Left ventricle myocardium superior (tissue), 1 donor: ENCODE measurements at regions not wholly inside any gene's neighbourhood (a gene's known extent, or its start where the extent isn't known, plus 50 kb on each side); places are given as distances from the start of the nearest gene placed in this dataset.
A peak's percentile ranks its signal among the peaks of the same experiment; 100 is the strongest.
"Not testable (repeated sequence)": the region's sequence is repeated elsewhere in the genome, so short reads cannot be mapped to it uniquely, and the experiment has no call there.

Experiments used
- ATAC-seq: fragments of 200-7000 bp; cut with Tn5 transposase; one replicate; pipeline ENCODE4 v1.9.1; 2020; ENCODE audit warnings: mild to moderate bottlenecking, moderate library complexity
- DNase-seq: peaks from one replicate; pipeline ENCODE4 v3.0.0-alpha.2; 2020
- intact Hi-C: fragments of 100-400 bp; cut with micrococcal nuclease; formaldehyde crosslinking; loops from one replicate; pipeline ENCODE4 v1.11.0; 2022
- donor health status: DM: no; HTN: yes; CAD: no; lungs with severe emphysema.

DNA sequence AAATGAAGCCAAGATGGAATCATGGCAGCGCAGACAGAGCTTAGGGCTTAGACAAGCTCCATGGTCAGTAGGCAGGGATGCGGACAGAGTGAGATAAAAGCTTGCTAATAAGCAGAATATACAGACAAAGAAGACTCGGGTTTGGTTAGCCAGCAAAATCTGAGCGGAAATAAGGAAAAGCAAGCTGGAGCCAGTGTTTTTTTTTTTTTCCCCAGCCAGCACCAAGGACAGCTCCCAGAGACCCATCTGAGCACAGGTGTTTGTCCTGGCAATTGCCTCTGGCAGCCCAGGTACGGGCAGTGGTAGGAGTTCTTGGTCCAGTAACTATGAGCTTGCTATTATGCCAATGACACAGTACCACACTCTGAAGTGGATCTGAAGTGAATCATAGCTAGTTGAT, 187.6 kb downstream of the ADCYAP1 start:
- no peak for ATAC-seq
- DNase-seq: no peak
- intact Hi-C loops: no loop called here

DNA sequence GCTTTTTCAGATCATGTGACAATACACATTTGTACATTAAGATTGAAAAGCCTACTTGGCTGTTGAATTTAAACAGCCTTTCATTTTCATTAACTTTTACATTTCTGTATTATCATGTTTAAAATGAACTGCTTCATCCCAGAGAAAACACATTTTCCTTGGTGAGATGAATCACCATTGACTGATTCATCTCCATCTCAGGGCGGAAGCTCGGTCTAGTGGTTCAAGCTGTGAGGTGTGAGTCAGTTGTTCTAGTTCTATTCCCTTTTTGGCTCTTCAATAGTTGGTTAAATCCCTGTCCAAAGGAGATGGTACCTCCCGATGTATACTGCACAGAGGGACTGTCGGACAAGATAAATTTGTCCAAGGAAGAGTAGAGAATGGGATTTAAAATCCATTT, 189.7 kb downstream of the ADCYAP1 start:
- intact Hi-C loops: no loop called here
- ATAC-seq (no peak), DNase-seq (no peak)

DNA sequence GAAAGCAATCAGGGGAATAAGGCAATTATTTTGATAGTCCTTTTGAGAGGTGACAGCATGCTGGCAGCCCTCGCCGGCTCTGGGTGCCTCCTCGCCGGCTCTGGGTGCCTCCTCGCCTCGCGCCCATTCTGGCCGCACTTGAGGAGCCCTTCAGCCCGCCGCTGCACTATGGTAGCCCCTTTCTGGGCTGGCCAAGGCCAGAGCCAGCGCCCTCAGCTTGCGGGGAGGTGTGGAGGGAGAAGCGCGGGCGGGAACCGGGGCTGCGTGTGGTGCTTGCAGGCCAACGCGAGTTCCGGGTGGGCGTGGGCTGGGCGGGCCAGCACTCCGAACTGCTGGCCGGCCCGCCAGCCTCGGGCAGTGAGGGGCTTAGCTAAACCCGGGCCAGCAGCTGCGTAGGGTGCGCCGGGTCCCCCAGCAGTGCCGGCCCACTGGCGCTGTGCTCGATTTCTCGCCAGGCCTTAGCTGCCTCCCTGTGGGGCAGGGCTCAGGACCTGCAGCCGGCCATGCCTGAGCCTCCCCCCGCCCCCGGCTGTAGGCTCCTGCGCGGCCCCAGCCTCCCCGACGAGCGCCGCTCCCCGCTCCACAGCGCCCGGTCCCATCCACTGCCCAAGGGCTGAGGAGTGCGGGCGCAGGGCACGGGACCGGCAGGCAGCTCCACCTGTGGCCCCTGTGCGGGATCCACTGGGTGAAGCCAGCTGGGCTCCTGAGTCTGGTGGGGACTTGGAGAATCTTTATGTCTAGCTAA, 193.5 kb downstream of the ADCYAP1 start:
- ATAC-seq, DNase-seq, intact Hi-C loops: not testable (repeated sequence)

DNA sequence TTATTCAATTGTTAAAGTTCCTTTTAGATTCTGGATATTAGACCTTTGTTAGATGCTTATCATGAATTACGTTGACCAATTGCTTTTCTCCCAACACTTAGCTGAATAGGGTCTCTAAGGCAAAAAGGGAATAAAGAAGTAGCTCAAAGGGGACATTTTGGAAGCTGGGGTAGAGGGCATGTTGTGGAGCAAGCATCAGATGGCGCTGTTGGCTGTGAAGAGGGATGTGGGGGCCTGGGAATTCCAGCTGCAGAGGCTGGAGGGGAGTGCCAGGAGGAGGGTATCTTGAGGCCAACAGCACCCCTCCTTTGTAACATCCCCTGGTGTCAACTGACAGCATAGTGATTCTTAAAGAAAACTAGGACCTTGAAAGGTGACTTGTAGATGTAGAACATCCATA, 198.2 kb downstream of the ADCYAP1 start:
- intact Hi-C loops: no loop called here
- DNase-seq (no peak), ATAC-seq (no peak)

DNA sequence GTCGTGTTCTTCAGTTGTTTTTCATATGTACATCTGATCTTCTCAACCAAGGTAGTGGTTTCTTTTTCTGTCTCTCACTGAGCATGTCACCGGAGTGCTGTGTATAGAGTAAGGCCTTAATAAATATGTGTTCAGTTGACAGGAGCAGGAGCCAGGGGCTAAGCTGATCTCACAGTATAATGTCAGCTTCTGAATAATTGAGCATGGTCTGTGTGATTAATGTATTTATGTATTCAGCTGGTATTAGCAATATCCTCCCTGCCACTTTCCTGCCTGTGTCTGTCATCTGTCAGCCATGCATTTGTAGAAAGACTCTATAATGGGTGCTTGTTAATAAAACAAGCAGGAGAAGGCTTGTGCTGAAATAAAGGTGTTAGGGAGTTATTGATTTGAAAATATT, 198.9 kb downstream of the ADCYAP1 start:
- ATAC-seq: no peak

DNA sequence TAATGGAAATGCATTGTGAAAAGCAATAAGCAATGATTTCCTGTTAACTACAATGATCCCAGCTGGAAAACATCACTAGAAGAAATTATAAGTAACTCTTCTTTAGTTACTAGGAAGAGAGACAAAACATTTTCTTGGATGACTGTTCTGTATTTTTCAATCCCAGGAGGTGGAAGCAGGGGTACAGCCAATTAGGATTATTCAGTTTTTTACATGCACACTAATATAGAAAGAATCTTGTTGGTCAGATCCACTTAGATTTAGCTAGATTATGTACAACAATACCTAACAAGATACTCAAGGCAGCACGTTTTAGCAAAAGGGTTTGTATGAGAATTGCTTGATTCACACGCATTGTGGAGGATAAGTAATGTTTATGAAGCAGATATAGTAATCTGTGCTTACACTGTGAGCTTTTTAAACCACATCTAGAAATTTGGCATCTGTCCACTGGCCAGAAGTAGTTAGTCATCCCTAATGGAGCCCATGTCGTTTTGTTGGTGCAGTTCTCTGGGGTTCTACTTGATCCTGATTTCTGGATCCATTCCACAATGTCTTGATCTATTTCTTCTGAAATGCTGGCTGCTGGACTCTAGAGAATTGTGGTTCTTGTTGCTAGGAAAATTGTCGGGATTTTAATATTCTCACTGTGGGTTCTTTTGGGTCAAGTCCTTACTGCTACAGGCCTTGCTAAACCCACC, 199.7 kb downstream of the ADCYAP1 start:
- DNase-seq (no peak), ATAC-seq (peak; percentile 68)
- intact Hi-C loops: no loop called here

More for the DNA sequence above, 198.9 kb downstream of the ADCYAP1 start:
- intact Hi-C loops: no loop called here
- no peak for DNase-seq

DNA sequence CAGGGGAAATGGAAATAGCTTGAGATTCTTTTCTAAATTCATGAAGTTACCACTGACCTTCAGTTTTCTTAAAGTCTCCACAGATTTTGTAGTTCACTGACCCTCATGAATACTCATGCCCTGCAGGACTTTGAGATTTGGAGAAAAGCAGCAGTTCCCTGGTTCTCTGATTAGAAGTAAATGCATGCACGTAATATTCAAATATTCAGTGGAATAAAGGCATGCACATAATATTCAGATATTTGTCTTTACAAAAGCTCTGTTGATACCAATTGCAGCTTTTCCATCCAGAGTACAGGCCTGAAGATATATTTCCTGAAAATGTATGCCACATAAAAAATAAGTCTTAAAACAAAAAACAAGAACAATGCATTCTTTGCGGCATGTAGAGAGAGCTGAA, 219.8 kb downstream of the ADCYAP1 start:
- DNase-seq (no peak), ATAC-seq (no peak)
- intact Hi-C loops: no loop called here

DNA sequence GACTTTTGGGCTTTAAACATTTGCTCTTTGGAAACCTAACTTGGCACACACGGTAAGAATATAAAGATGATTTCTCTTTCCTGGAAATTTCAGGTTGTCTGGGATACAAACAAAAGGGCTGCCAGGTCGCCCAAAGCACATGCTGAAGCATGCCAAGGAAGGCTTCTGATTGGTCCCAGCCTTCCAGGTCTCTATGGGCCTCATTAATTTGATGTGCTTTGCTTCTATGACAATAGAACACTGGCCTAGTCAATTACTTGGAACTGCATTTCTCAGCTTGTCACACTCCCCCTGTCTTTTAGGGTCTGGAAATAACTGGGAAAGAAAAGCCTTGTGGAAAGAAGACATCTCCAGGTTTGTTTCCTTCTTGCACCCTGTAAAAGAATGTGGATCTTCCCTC, 228.9 kb downstream of the ADCYAP1 start:
- intact Hi-C loops: no loop called here
- ATAC-seq (no peak), DNase-seq (no peak)

DNA sequence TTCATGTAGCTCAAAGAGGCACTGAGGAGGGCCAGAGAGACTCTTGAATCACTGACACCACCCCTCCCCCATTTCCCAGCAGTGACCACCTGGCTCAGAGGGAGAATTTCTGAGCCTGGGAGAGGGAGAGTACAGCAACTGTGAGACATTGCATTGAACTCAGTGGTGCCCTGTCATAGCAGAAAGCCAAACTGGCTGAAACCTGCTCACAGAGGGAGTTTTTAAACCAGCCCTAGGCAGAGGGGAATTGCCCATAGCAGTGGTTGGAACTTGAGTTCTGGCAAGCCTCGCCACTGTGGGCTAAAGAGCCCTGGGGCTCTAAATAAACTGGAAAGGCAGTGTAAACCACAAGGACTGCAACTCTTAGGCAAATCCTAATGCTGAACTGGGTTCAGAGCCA, 243.1 kb downstream of the ADCYAP1 start:
- DNase-seq: no peak
- intact Hi-C loops: no loop called here
- ATAC-seq: no peak

DNA sequence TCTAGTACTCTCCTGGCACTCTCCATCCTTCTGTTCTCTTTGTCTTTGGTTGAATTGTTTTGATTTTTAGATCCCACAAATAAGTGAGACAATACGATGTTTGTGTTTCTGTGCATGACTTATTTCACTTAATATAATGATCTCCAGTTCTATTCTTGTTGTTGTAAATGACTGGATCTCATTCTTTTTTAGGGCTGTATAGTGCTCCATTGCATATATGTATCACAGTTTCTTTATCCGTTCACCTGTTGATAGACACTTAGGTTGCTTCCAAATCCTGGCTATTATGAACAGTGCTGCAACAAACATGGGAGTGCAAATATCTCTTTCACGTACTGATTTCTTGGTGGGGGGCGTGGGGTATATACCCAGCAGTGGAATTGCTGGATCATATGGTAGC, 245.0 kb downstream of the ADCYAP1 start:
- DNase-seq (no peak), ATAC-seq (no peak)
- intact Hi-C loops: no loop called here

DNA sequence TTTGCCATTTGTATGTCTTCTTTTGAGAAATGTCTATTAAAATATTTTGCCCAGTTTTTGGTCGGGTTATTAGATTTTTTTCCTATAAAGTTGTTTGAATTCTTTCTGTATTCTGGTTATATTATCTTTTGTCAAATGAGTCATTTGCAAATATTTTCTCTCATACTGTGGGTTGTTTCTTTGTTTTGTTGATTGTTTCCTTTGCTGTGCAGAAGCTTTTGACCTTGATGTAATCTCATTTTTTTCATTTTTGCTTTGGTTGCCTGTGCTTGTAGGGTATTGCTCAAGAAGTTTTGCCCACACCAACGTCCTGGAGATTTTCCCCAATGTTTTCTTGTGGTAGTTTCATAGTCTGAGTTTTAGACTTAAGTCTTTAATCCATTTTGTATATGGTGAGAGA, 245.7 kb downstream of the ADCYAP1 start:
- ATAC-seq (no peak), DNase-seq (no peak)
- intact Hi-C loops: no loop called here

DNA sequence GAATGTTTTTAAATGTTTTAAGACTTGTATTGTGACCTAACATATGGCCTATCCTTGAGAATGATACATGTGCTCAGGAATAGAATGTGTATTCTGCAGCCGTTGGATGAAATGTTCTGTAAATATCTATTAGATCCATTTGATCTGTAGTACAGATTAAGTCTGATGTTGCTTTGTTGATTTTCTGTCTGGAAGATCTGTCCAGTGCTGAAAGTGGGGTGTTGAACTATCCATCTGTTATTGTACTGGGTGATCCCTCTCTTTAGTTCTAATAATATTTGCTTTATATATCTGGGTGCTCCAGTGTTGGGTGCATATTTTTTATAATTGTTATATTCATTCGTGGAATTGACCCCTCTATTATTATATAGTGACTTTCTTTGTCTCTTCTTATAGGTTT, 248.3 kb downstream of the ADCYAP1 start:
- intact Hi-C loops: not testable (repeated sequence)

DNA sequence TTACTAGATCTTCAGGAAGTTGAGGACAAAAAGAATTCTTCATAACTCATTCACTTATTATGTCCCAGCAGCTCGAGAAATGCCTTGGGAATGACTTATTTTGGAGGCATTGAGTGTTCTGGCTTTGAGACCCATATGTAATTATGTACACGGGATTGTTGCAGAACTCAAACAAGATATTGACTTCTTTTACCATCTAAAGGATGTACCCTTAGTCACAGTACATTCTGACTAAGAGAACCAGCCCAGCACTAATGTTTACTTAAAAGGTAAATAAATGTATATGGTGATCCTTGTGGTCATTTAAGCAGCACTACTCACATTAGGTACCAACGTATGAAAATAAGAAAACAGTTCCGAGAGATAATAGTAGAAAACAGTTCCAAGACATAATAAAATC, 268.9 kb downstream of the ADCYAP1 start:
- DNase-seq (no peak), ATAC-seq (no peak)
- intact Hi-C loops: no loop called here

More for the DNA sequence above, 248.3 kb downstream of the ADCYAP1 start:
- not testable (repeated sequence) for ATAC-seq, DNase-seq

DNA sequence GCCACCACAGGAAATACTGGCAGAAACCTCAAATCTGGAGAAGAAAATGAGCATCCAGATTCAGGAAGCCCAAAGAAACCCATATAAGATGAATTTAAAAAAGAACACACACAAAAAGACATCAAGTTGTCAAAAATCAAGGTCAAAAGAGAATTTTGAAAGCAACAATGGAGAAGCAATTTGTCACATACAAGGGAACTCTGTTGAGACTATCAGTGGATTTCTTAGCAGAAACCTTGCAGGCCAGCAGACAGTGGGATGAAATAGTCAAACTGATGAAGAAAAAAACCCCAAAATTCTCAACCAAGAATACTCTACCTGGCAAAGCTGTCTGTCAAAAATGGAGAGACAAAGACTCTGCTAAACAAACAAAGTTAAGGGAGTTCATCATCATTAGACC, 272.6 kb downstream of the ADCYAP1 start:
- intact Hi-C loops: no loop called here
- ATAC-seq (no peak), DNase-seq (no peak)

DNA sequence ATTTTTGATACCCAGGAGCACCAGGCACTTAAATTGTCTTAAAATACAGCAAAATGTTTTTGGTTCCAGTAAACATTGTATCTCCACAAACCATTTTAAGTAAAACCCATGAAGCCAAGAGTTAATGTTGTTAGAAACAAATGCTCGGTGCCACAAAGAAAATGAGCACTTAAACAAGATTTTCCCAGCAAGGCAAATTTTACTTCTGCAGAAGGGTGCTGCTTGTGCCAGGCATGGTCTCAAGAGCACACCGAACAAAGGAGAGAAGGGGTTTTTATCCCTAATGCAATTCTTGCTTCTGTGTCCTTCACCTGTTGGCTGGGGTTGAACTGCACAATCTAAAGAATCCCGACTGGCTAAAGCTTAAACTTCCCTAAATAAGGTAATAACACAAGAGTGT, 286.7 kb downstream of the ADCYAP1 start:
- DNase-seq (no peak), ATAC-seq (no peak)
- intact Hi-C loops: no loop called here

DNA sequence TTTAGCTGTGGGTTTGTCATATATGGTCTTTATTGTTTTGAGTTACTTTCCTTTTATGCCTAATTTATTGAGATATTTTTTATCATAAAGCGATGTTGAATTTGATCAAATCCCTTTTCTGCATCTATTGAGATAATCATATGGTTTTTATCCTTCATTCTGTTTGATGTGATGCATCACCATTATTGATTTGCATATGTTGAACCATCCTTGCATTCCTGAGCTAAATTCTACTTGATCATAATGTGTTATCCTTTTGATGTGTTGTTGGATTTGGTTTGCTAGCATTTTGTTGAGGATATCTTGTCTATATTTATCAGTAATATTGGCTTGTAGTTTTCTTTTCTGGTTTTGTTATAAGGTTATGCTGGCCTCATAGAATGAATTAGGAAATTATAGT, 308.5 kb downstream of the ADCYAP1 start:
- intact Hi-C loops: no loop called here
- ATAC-seq: no peak
- DNase-seq: no peak

DNA sequence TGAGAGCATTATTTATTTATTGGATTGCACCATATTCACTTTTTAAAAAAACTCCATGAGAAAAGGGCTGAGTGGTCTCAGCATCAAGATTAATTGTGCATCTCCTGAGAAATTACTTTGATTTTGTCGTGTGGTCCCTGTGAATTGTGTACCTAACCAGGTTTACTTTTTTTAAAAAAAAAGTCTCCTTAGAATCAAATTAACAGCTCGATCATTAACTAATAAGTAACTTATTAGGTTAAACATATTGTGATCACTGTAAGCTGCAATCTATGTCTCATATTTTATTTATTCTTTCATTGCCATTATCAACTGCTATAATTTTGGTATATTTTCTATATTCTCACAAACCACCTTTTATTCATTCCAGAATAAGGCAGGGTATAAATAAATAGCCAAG, 318.2 kb downstream of the ADCYAP1 start:
- DNase-seq (no peak), ATAC-seq (no peak)
- intact Hi-C loops: no loop called here

DNA sequence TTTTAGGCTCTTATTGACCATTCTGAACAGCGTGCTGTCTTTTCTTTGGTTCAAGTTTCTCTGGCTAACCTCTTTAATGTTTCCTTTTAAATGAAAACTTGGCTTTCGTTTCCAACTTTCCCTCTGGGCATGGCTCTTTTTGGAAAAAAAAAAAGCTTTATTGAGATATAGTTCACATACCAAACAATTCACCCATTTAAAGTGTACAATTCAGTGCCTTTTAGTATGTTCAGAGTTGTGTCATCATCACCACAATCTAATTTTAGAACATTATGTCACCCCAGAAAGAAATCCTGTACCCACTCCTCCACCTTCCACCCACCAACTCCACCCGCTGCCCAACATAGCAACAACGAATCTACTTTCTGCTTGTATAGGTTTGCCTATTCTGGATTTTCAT, 322.4 kb downstream of the ADCYAP1 start:
- intact Hi-C loops: no loop called here
- no peak for DNase-seq
- ATAC-seq: no peak

DNA sequence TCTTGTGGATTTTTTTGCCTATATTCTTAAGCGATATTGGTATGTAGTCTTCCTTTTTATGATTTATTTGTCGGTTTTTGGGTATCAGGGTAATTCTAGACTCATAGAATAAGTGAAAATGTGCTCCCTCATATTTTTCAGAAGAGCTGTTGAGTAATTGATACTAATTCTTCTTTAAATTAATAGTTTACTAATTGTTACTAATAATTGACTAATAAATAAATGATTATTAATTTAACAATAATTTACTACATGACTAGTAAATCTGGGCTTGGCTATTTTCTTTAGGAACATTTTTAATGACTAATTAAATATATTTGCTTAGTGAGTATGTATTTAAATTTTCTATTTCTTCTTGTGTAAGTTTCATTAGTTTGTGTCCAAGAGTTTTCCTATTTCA, 325.0 kb downstream of the ADCYAP1 start:
- no peak for DNase-seq
- intact Hi-C loops: no loop called here

DNA sequence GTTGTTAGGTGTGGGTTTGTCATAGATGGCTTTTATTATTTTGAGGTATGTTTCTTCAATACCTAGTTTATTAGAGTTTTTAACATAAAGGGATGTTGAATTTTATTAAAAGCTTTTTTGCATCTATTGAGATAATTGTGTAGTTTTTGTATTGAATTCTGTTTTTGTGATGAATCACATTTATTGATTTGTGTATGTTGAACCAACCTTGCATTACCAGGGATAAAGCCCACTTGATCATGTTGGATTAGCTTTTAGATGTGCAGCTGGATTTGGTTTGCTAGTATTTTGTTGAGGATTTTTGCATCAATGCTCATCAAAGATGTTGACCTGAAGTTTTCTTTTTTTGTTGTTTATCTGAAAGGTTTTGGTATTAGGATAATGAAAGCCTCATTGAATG, 328.2 kb downstream of the ADCYAP1 start:
- ATAC-seq (no peak), DNase-seq (no peak)

More for the DNA sequence above, 325.0 kb downstream of the ADCYAP1 start:
- ATAC-seq: no peak

DNA sequence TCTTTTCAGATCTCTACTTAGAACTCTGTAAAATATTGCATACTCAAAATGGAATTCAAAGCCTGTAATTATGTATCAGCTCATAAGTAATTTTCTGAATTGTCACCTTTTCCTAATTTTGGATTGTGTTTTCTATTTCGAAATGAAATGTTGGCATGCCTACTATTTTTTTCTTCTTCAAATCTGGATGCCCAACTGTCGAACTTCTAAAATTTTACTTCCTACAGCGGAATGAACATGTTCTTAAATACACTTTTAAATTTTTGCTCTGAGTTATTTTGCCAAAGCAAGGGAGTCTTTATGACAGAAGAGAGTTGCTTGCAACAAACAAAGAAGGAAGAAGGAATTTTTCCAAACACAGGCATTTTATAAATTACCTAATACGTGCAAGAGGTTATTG, 336.0 kb downstream of the ADCYAP1 start:
- no peak for ATAC-seq
- no peak for DNase-seq
- intact Hi-C loops: no loop called here

More for the DNA sequence above, 328.2 kb downstream of the ADCYAP1 start:
- intact Hi-C loops: no loop called here
